ENCODE measurements at regions not wholly inside any gene's neighbourhood (a gene's known extent, or its start where the extent isn't known, plus 50 kb on each side); places are given as distances from the start of the nearest gene placed in this dataset.
"Not testable (repeated sequence)": the region's sequence is repeated elsewhere in the genome, so short reads cannot be mapped to it uniquely, and the experiment has no call there.

GRCh38 chr18:1732143-1732542 is 827.5 kb downstream of the ADCYAP1 start:
- no peak for DNase-seq

- no peak for DNase-seq
Measured at GRCh38 chr18:1746131-1746530, 825.2 kb downstream of the METTL4 start.

GRCh38 chr18:1751249-1751648 is 820.1 kb downstream of the METTL4 start:
- no peak for DNase-seq

- no peak for DNase-seq
Measured at GRCh38 chr18:1760901-1761300, 810.4 kb downstream of the METTL4 start.

- DNase-seq, result no peak
Measured at GRCh38 chr18:1774261-1774660, 797.0 kb downstream of the METTL4 start.

- DNase-seq, result no peak
Measured at GRCh38 chr18:1777843-1778242, 793.5 kb downstream of the METTL4 start.

- DNase-seq, result no peak
Measured at GRCh38 chr18:1778496-1779178, 792.7 kb downstream of the METTL4 start.

GRCh38 chr18:1779587-1779986 is 791.7 kb downstream of the METTL4 start:
- no peak for DNase-seq

- DNase-seq, result no peak
Measured at GRCh38 chr18:1784113-1784512, 787.2 kb downstream of the METTL4 start.

- DNase-seq, result not testable (repeated sequence)
Measured at GRCh38 chr18:1785980-1786379, 785.3 kb downstream of the METTL4 start.

- no peak for DNase-seq
Measured at GRCh38 chr18:1796636-1797035, 774.7 kb downstream of the METTL4 start.

- DNase-seq, result no peak
Measured at GRCh38 chr18:1797235-1797634, 774.1 kb downstream of the METTL4 start.

- no peak for DNase-seq
Measured at GRCh38 chr18:1805521-1805920, 765.8 kb downstream of the METTL4 start.

GRCh38 chr18:1806884-1807615 is 764.3 kb downstream of the METTL4 start:
- no peak for DNase-seq

- DNase-seq, result no peak
Measured at GRCh38 chr18:1811282-1811681, 760.0 kb downstream of the METTL4 start.

- no peak for DNase-seq
Measured at GRCh38 chr18:1825296-1825695, 746.0 kb downstream of the METTL4 start.

- no peak for DNase-seq
Measured at GRCh38 chr18:1840878-1841277, 730.4 kb downstream of the METTL4 start.

GRCh38 chr18:1846640-1847039 is 724.7 kb downstream of the METTL4 start:
- DNase-seq, result no peak

GRCh38 chr18:1848716-1849115 is 722.6 kb downstream of the METTL4 start:
- no peak for DNase-seq

GRCh38 chr18:1849386-1849785 is 721.9 kb downstream of the METTL4 start:
- no peak for DNase-seq

- not testable (repeated sequence) for DNase-seq
Measured at GRCh38 chr18:1857281-1857680, 714.0 kb downstream of the METTL4 start.

- DNase-seq, result no peak
Measured at GRCh38 chr18:1861473-1861872, 709.8 kb downstream of the METTL4 start.

GRCh38 chr18:1865869-1866268 is 705.4 kb downstream of the METTL4 start:
- DNase-seq, result no peak

GRCh38 chr18:1872274-1872673 is 699.0 kb downstream of the METTL4 start:
- no peak for DNase-seq

GRCh38 chr18:1875219-1875618 is 696.1 kb downstream of the METTL4 start:
- no peak for DNase-seq

All from activated naive CD4-positive, alpha-beta T cell (primary cell).